SH-SY5Y (cell line): ENCODE measurements at regions not wholly inside any gene's neighbourhood (a gene's known extent, or its start where the extent isn't known, plus 50 kb on each side); places are given as distances from the start of the nearest gene placed in this dataset.

Source experiments
- GATA2 ChIP-seq: IDR thresholded peaks from 2 replicates; pipeline ENCODE4 v1.6.1; 2011; ENCODE audit warnings: mild to moderate bottlenecking, low read depth, low read length
- GATA3 ChIP-seq: IDR thresholded peaks from 2 replicates; pipeline ENCODE4 v1.6.1; 2011; ENCODE audit warnings: low read depth, mild to moderate bottlenecking, low read length, moderate library complexity

DNA sequence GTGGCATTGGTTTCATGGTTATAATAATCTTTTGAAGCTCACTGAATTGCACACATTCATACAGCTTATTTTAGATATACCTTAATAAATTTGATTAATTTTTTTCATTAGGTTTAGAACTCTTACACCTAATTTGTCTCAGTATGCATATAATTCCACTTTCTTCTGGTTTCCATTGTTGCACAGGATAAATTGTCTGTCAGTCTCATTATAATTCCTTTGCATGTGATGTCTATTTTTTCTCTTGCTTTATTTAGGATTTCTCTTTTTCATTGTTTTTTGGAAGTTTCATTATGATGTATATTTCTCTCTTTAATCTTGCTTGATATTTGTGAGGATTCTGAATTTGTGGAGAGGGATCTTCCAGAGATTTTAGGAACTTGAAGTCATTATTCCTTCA, 84.7 kb downstream of the ARL5B start:
- no peak for TF ChIP-seq GATA3
- TF ChIP-seq GATA2: no peak
